Suppressor macrophage treated with lipopolysaccharide for 4 hours (primary cell): ENCODE measurements at regions not wholly inside any gene's neighbourhood (a gene's known extent, or its start where the extent isn't known, plus 50 kb on each side); places are given as distances from the start of the nearest gene placed in this dataset.

ENCODE experiments used
- DNase-seq: peaks from one replicate; pipeline ENCODE4 v3.0.0-alpha.2; 2020

DNA sequence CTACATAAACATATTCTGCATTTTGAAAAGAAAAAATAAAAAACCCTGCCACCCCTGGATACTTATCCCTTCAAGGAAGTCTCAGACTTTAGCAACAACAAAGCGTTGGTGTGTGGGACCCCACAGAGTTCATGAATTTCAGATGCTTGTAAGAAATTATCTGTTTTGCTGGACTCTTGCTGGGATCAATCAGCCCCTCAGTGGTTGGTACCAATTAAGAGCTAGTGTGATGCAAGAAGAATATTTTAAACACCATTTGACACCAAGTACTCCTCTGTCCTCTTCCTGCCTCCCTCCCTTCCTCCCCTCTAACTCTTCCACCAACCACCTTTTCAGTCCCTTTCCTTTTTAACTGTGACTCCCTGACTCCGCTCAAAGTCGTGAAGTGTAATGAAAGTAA, 51.5 kb downstream of the SST start:
- no peak for DNase-seq

DNA sequence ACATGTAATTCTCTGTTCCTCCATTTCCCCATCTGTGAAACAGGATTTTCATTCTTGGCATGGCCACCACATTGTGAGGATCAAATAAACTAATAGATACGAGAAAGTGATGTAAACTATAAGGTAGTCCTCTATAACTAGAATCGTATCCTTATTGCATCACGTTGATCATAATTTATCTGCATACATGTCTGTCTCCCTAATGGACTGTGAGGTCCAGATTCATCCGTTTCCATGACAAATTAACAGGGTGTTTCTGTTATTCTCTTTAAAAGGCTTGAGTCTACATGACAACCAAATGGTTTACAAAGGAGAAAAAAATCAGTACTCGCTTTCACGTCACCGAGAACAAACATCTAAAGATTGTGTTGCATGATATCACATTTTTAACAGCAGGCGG, 53.0 kb downstream of the SST start:
- DNase-seq, result no peak

DNA sequence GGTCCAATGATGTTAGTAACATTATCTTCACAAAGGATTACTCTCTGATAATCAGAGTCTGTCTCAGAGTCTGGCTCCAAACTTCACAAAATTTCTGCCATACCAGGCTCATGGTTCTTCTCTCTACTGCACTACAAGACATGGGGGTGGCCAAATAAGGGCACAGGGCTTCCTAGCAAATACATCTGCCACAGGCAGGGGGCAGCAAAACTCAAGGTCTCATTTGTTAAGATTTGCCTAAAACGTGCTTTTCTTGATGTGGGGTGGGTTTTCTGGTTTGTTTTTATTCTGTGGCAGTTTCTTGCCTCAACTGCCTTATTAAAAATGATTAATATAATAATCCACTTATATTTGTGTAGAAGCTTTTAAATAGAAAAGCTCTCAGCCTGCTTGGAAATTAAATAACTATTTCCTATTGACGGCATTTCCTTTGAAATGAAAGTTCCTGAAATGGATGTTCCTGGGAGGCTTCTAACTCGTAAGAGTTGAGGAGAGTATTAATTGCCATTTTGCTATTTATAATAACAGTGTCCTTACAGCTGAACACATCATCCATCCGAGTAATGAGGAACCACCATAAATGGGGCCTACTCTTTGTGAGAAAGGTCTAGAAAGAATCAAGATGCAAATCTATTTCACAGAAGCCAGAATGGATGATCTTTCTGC, 53.8 kb downstream of the SST start:
- DNase-seq, result peak; percentile 73

DNA sequence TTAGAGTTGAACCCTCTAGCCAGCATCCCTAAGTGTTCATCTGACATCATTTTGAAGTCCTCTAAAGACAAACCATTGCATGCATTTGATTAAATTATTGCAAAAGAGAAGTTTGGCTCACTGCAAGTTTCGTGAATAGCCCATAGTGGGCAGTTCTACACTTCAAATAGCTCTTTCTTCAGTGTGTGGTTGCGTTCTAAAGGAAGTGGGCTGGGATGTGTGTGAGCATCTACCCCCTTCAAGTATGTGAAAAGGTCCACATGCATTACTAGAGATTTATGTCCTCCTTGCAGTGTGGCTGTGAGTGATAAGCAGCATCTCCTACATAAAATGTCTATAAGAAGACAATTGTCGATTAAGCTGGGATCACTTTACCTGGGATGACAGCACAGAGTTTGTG, 54.6 kb downstream of the SST start:
- DNase-seq, result no peak

DNA sequence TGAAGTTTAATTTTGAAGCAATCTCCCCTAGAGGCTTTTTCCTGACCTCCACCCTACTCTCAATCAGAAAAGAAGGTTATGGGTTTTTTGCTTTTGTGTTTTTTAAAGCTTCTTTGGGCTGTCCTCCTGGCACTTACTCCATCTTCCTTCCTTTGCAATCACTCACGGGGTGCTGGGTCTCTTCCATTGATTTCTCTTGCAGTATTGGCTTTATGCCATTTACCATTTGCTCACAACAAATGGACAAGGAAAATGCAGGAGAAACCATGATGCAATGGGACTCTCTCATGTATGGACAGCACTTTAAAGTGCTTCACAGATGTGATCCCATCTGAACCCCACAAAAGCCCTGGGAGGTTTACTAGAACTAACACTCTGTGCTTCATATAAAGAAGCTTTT, 57.5 kb downstream of the SST start:
- DNase-seq, result no peak

DNA sequence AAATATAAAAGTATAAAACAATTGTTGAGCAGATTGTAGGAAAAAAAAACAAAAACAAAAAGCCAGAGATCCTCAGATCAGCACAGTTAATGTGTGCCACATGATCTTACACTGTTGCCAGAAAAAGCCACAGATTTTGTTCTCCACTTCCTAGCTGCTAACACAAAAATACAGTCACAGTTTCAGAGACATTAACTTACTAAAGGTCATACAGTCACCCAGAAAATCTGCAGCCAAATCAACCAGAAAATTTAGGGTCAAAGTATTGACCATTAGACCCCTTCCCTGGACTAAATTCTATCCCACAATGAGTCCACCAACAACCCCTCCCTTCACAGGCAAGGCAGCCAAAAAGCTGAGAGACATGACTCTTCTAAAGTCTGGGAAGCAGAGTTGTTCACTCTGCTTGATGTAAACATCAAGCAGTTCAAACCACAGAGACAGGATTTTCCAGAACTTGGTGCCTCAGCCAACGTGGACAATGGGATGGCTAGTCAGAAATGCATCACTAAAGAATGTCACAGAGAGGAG, 59.1 kb downstream of the SST start:
- DNase-seq, result no peak

DNA sequence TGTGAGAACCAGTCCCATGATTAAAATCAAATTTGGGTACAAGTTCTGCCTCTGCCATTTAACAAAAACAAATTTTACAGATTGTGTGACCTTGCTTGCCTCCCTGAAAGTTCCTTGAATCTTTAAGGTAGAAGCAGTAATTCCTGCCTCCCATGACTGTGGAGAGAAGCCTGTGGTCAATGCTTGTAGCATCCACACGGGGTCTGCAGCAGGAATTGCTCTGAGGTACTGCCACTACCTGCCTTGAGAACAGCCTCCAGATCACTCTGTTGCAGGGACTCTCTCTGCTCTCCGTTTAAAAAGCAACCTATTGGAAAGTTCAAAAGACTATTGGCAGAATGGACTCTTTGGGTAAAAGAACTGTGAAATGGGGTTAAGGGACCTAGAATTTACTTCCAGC, 75.9 kb downstream of the SST start:
- no peak for DNase-seq

DNA sequence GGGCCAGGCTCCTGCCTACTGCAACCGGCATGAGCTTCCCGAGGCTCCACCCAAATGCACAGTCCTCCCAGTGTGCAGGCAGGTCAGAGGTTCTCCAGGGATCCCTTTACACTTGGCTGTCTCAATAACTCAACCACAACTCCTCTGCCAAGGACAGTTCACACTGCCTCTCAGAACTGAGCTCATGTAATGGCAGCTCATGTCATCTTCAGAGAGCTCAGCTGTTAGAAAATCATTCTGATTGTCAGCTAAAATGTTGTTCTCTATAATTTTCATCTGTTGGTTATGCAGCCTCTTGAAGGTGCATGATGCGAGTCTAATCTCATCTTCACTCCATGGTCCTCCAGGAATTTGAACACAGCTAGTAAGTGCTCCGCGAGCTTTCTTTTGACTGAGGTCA, 76.7 kb downstream of the SST start:
- no peak for DNase-seq

DNA sequence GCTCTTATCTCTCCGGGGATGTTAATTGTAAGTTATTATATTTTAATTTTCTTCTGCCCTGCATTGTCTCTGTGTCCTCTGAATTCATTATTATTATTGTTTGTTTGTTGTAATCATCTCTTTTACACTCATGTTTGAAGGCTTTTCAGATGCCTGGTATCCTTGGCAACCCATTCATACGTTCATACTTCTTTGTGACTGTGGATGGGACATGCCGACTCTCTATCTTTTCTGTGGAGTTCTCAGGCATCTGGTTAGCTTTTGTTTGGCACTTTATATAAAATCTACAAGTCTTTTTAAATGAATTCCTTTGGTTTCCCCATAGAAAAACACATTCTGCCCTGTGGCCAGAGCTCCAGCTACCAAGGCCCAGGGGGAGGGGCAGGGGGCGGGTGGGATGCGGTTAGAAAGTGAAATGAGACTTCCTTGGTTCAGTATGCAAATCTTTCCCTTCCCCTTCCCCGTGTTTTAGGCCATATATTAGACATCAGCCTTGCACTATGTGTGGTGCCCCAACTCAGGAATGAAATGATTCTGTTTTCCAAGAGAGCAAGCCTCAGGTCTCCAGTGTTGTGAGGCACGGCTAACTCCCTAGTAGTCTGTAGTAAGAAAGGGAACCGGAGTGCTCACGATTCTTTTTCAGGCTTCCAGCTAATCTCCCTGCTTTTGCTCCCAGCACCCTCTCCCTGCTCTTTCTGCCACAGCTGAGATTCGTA, 79.2 kb downstream of the SST start:
- no peak for DNase-seq

DNA sequence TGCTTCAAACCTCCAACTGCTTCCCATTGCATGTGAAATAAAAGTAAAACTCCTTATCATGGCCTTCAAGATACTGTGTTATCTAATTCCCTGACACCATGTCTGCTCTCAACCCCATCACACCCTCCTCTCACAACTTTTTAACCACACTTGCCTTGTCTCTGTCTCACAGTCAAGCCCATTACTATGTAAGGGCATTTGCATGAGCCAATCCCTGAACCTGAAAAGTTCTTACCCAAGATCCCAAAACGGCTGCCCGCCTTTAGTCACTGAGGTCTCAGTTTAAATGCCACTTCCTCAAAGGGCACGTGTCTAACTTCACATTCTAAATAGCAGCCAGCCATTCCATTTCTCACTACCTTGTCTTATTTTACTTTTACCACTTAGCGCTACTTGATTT, 83.1 kb downstream of the SST start:
- no peak for DNase-seq

DNA sequence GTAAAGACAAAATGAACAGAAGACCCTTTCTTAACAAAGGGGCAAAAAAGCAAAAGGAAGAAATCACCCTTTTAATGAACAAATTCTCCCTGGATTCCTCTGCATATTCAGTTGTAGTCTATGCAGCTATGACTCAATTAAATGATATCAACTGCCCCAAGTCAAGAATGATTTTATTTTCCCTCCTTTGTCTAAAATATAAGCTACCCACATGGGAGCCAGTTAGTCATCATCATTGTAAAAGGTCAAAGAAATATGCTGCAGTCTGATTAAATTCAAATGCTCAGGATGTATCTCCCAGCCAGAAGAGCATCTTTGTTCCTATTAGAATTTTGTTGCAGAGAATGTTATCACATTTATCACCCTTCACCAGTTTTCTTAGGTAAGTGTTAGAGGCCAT, 84.0 kb downstream of the SST start:
- DNase-seq, result no peak

DNA sequence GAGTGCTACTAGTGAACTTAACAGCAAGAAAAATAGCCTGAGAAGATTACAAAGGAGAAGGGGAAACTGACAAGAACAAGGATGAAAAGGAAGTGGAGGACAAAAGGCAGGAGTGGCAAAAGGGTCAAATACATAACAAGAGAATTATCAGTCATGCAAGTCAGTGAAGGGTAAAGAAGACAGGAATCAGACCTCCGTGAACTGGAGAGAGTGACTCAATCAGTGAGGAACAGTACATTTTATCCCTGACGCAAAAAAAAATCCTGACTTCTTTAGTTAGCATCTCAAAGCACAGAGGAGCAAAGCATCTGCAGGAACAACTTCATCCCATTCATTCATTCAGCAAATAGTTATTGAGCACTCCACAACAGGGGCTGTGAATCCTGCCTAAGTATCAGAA, 97.8 kb downstream of the SST start:
- no peak for DNase-seq

DNA sequence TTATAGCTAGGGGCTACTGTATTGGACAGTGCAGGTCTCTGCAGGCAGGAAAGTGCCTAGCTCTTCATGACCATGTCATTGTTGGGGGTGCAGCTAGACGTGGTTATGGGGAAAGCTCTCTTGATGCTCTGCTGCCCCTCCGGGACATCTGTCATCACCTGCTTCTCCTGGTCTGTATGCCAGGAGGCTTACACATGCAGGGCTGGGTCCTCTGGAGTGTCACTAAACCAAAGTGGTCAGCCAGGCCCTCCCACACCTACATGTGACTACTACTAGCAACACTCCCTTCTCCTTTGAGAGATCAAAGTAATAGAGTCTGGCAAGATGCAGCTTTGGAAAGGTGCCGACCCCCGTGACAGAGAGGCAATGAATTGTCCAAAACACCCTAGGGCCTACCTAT, 98.5 kb downstream of the SST start:
- no peak for DNase-seq

DNA sequence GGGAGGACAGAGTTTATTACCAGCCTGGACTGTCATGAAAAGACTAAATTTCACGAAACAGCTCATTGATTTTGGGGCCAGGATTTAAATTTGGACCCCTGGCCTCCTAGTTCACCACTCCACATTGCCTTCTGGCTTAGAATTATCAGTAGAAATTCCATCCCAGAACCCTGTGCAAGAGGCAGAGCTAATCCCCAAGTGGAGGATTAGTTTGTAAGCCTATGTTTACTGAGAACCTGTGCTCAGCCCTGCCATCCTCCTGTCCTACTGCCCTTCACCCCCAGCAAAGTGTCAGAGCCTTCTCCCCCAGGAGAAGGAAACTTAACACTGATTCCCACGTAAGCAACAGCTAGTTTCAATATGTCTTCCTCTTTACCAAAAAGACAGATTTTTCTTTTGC, 99.4 kb downstream of the SST start:
- DNase-seq, result no peak

DNA sequence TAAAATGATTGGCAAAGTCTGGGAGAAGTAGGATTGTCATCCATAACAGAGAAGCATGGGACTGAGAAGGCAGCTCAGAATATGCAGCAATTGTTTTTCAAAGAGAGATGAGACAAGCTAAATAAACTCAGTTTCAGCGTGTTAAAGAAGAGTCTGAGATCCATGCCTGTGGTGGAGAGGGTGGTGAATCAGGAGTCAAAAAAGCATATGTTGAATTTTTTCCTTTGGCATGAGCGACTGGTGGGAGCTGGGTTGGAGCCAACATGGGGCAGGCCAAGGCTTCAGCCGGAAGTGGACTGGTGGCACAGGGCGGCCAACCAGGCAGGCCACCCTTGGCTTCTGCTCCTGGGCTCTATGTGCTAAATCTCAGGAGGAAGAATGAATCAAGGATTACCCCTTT, 102.0 kb downstream of the SST start:
- DNase-seq, result no peak

DNA sequence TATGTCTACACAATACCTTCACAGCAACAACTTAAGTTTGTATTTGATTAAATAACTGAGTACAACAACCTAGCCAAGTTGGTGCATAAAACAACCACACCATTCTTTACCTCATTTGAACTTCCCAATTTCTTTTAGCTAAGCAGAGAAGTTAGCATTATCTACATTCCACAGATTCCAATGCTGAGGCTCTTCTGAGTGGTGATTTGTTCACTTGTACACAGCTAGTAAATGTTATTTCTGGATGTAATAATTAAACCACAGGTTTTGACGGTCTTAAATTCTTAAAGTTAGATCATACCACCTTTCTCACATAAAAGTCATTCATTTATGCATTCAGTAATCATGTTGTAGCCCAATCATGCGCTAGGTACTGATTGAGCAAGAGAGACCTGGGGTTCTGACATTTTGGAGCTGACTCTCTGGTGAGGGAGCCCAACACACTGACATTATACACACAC, 102.5 kb downstream of the SST start:
- no peak for DNase-seq

DNA sequence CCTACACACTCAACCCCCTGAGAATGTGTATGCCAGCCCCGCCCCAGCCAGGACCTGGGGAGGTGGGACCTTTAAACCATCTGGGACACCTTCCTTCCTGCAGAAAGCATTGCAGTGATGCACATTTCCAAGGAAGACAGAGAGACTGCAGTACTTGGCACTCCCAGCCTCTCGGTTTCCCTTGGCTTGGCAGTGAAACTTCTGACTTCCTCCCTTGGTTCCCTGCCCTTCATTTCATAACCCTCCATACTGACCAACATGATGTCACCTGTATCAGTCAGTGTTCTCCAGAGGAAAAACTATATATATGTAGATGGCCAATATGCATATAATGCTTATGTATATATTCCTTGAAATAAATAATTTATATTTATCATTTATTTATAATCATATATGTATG, 103.2 kb downstream of the SST start:
- peak; percentile 45 for DNase-seq

DNA sequence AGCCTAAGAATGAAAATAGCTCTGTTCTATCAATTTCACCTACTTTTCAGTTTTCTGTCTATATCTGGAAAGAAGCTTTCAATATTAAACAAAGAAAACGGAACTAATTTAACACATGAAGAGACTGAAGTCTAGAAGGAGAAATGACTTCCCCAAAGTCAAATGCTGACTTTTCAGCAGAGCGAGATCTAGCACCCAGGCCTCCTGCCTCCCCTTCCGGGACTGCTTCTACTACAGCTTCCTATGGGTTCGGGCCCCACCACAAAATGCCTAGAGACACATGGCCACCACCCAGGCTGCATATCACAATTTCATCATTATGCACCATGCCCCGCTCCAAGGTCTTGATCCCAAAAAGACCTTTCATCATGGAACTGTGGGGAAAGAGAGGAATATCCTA, 104.5 kb downstream of the SST start:
- no peak for DNase-seq

DNA sequence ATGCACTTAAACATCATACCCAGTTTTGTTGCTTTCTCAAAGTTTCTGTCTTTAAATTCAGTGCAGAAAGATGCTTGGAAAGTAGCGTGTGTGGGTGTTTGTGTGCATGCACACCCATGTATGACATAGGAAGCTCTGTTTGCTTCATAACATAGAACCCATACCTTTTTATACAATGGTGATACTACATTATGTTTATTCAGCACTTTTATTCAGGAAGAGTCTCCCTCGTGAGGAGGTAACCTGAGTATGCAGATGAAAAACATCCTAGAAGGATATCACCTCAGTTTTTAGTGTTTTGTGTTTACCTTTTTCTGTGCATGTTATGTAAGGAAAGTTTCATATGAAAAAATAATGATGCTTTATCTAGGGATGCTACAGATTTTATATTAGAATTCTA, 111.2 kb downstream of the SST start:
- no peak for DNase-seq

DNA sequence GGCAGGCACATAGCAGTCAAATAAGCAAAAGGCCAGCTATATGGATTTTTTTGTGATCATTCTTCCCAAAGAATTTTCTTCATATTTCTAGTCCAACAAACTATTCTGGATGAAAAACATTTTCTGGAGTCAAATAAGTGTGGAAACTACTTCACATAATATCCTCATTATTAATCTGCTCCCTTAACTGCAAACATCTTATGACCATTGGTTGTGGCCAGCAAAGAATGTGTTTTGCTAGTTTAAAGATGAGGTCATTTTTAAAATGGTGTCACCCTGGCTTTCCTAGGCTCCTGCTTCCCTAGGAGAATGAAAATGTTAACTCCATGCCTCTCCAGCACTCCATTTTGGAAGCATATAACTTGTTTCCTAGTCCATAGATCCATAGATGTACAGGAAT, 118.8 kb downstream of the SST start:
- DNase-seq, result no peak

DNA sequence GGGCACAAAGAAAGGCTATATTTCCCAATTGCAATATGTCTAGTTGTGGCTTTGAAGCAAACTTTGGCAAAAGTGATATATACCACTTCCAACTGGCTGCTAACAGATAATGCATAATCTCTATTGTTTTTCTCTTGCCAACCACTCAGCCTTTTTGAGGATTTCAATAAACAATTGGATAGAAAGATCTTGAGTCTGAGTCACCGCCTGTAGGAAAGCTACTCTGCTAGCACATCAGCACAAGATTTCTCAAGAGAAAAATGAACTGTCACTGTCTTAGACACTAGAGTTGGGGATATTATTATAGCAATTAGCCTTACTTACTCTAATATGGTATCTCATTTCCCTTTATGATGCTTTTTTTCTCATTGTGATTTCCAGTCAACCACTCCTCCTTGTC, 119.7 kb downstream of the SST start:
- DNase-seq, result no peak

DNA sequence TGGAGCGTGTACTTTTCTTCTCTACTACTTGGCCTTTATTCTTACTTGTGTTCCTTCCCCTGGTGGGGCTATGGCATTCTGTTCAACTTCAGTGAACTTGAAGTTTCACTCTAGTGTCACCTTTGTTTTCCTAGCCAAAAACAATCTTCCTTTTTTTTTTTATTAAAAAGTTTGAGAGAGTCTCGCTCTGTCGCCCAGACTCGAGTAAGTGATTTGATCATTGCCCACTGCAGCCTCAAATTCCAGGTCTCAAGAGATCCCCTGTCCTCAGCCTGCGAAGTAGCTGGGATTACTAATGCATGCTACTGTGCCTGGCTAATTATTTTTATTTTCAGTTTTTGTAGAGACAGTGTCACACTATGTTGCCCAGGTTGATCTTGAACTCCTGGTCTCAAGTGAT, 124.8 kb downstream of the SST start:
- no peak for DNase-seq

DNA sequence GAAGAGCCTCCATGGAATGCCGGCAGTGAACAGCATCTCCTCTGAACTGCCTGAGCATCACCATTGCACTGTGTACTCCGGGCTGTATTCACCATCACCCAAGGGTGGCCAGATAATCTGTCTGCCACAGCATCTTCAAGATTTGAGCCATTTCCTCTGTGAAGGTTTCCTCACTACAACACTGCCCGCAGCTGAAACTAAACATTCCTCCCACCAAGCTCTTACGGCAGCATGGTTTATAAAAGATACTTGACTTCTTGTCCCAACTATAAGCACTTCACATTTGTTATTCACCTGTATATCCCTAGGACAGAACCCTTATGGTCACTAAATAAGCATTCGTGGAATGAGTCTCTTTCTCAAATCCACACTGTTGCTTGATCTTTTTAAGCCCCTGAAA, 125.9 kb downstream of the SST start:
- no peak for DNase-seq

DNA sequence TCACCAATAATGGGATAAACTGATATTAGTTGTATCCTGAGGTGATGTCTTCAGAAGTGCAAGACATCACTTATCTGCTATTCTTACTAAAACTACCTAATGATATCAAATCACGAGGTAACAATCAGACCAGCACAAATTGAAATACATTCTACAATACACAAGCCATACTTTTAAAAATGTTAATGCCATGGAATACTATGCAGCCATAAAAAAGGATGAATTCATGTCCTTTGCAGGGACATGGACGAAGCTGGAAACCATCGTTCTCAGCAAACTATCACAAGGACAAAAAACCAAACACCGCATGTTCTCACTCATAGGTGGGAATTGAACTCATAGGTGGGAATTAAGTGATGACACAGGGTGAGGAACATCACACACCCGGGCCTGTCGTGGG, 129.3 kb downstream of the SST start:
- DNase-seq, result no peak

DNA sequence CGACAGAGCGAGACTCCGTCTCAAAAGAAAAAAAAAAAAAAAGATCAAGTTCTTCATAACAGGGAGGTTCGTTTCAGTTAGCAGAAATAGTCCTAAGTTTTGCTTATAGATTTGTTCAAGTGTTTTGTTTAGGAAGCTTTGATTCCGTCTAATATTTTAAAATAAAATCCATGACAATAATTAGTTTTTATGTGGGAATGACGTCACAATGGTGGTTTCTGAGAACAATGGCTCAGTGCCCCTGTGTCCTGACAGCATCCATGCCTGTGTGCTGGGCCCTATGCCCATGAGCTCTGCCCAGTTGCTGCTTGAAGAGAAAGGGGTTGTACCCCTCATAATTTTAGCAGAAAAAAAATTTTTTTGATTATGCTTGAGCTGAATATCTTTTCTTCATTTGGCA, 134.0 kb downstream of the SST start:
- DNase-seq, result no peak
